C4-2B (cell line): ENCODE measurements at regions not wholly inside any gene's neighbourhood (a gene's known extent, or its start where the extent isn't known, plus 50 kb on each side); places are given as distances from the start of the nearest gene placed in this dataset.

Source experiments
- CTCF ChIP-seq: fragments of 450-650 bp; conservative IDR thresholded peaks from 2 replicates; pipeline ENCODE4 v1.5.1; 2017; ENCODE audit warnings: mild to moderate bottlenecking
- ZFX ChIP-seq: fragments of 450-650 bp; IDR thresholded peaks from 2 replicates; pipeline ENCODE4 v1.6.1; 2017

- TF ChIP-seq CTCF (no peak), ZFX (no peak)
These were observed 73.5 kb upstream of the ABI3BP start for GRCh38 chr3:101066711-101067129.
